DMS53 (cell line): ENCODE measurements at regions not wholly inside any gene's neighbourhood (a gene's known extent, or its start where the extent isn't known, plus 50 kb on each side); places are given as distances from the start of the nearest gene placed in this dataset.
"Not testable (repeated sequence)": the region's sequence is repeated elsewhere in the genome, so short reads cannot be mapped to it uniquely, and the experiment has no call there.

ENCODE experiments used
- DNase-seq: peaks from one replicate; lab custom pipeline; 2025; lab: John Stamatoyannopoulos, UW

- no peak for DNase-seq
Measured at GRCh38 chr2:208799397-208799796, 392.8 kb downstream of the PTH2R start.

GRCh38 chr2:208800887-208801286, 394.3 kb downstream of the PTH2R start:
- DNase-seq = not testable (repeated sequence)

- DNase-seq = no peak
Measured at GRCh38 chr2:208807756-208808155, 401.2 kb downstream of the PTH2R start.

GRCh38 chr2:208811885-208812284, 405.3 kb downstream of the PTH2R start:
- not testable (repeated sequence) for DNase-seq

GRCh38 chr2:208819190-208819589, 412.6 kb downstream of the PTH2R start:
- no peak for DNase-seq

- peak; percentile 75 for DNase-seq
Measured at GRCh38 chr2:208820014-208820688, 413.6 kb downstream of the PTH2R start.

GRCh38 chr2:208827109-208827508, 420.5 kb downstream of the PTH2R start:
- no peak for DNase-seq

GRCh38 chr2:208827549-208828221, 421.1 kb downstream of the PTH2R start:
- DNase-seq = no peak

- DNase-seq = no peak
Measured at GRCh38 chr2:208830203-208830602, 423.6 kb downstream of the PTH2R start.

GRCh38 chr2:208847651-208848050, 441.1 kb downstream of the PTH2R start:
- no peak for DNase-seq

- DNase-seq = no peak
Measured at GRCh38 chr2:208854717-208855116, 448.1 kb downstream of the PTH2R start.

- DNase-seq = peak; percentile 58
Measured at GRCh38 chr2:208867374-208867773, 460.8 kb downstream of the PTH2R start.

- DNase-seq = no peak
Measured at GRCh38 chr2:208872591-208872990, 466.0 kb downstream of the PTH2R start.

GRCh38 chr2:208879666-208880065, 473.1 kb downstream of the PTH2R start:
- DNase-seq = no peak

- no peak for DNase-seq
Measured at GRCh38 chr2:208880171-208880570, 473.6 kb downstream of the PTH2R start.

GRCh38 chr2:208890486-208890885, 483.9 kb downstream of the PTH2R start:
- DNase-seq = no peak

- DNase-seq = no peak
Measured at GRCh38 chr2:208892203-208892602, 485.6 kb downstream of the PTH2R start.

- DNase-seq = no peak
Measured at GRCh38 chr2:208906330-208906729, 499.7 kb downstream of the PTH2R start.

- DNase-seq = no peak
Measured at GRCh38 chr2:208915401-208915800, 508.4 kb upstream of the MAP2 start.

- no peak for DNase-seq
Measured at GRCh38 chr2:208916881-208917280, 507.0 kb upstream of the MAP2 start.

GRCh38 chr2:208921358-208921757, 502.5 kb upstream of the MAP2 start:
- DNase-seq = not testable (repeated sequence)

- no peak for DNase-seq
Measured at GRCh38 chr2:208927867-208928266, 496.0 kb upstream of the MAP2 start.

- DNase-seq = no peak
Measured at GRCh38 chr2:208929139-208929864, 494.5 kb upstream of the MAP2 start.
